Endodermal cell (in vitro differentiated cells): ENCODE measurements at regions not wholly inside any gene's neighbourhood (a gene's known extent, or its start where the extent isn't known, plus 50 kb on each side); places are given as distances from the start of the nearest gene placed in this dataset.

ENCODE experiments used
- DNase-seq: peaks from one replicate; pipeline ENCODE4 v3.0.0-alpha.2; 2017
- H3K27ac ChIP-seq: 2 replicates; pipeline ENCODE4 v1.5.1; 2013; ENCODE audit warnings: mild to moderate bottlenecking, low read depth, low read length, moderate library complexity
- H3K27me3 ChIP-seq: 2 replicates; pipeline ENCODE4 v1.6.1; 2013; ENCODE audit warnings: mild to moderate bottlenecking, low read length, moderate library complexity; ENCODE audit not compliant: insufficient read depth, control insufficient read depth, poor library complexity, severe bottlenecking
- H3K36me3 ChIP-seq: 2 replicates; pipeline ENCODE4 v1.7.0; 2013; ENCODE audit warnings: mild to moderate bottlenecking, low read length, moderate library complexity; ENCODE audit not compliant: control insufficient read depth, insufficient read depth
- H3K4me1 ChIP-seq: one replicate; pipeline ENCODE4 v1.7.0; 2013; ENCODE audit warnings: low read length; ENCODE audit not compliant: control insufficient read depth, insufficient read depth
- H3K4me3 ChIP-seq: 2 replicates; pipeline ENCODE4 v1.5.1; 2013; ENCODE audit warnings: mild to moderate bottlenecking, low read length, moderate library complexity
- H3K9ac ChIP-seq: 2 replicates; pipeline ENCODE4 v1.6.1; 2013; ENCODE audit warnings: mild to moderate bottlenecking, low read length, moderate library complexity; ENCODE audit not compliant: poor library complexity, severe bottlenecking; ENCODE audit errors: extremely low read depth
- H3K9me3 ChIP-seq: 2 replicates; pipeline ENCODE4 v1.6.1; 2013; ENCODE audit warnings: mild to moderate bottlenecking, low read length, moderate library complexity; ENCODE audit not compliant: control insufficient read depth
- H3K27ac Mint-ChIP-seq: 2 replicates; pipeline ENCODE4 v1.8.0; 2020; ENCODE audit warnings: mixed read lengths
- H3K27me3 Mint-ChIP-seq: 2 replicates; pipeline ENCODE4 v1.8.0; 2021; ENCODE audit warnings: mild to moderate bottlenecking, mixed read lengths; ENCODE audit not compliant: insufficient read depth
- H3K36me3 Mint-ChIP-seq: 2 replicates; pipeline ENCODE4 v1.8.0; 2020; ENCODE audit warnings: low read depth, mixed read lengths
- H3K4me1 Mint-ChIP-seq: 2 replicates; pipeline ENCODE4 v1.8.0; 2020; ENCODE audit warnings: mixed read lengths
- H3K4me3 Mint-ChIP-seq: 2 replicates; pipeline ENCODE4 v1.8.0; 2020; ENCODE audit warnings: mild to moderate bottlenecking, moderate library complexity, mixed read lengths
- H3K9me3 Mint-ChIP-seq: 2 replicates; pipeline ENCODE4 v1.8.0; 2020; ENCODE audit warnings: mild to moderate bottlenecking, mixed read lengths
- CTCF ChIP-seq: fragments of 200-600 bp; sonication (generic); conservative IDR thresholded peaks from 2 replicates; pipeline ENCODE4 v1.5.0; 2021; ENCODE audit warnings: antibody characterized with exemption, mild to moderate bottlenecking
- WGBS, 2 experiments: methylation state at CpG; one replicate each; pipeline versions ENCODE4 v1.1.5 to v1.1.7; 2013; ENCODE audit warnings: missing lambda C conversion rate in 2 of 2, mixed read lengths in 1 of 2; ENCODE audit not compliant: insufficient coverage in 1 of 2, insufficient read length in 1 of 2; 5-methylcytosine and 5-hydroxymethylcytosine counted together

GRCh38 chr12:63036216-63036973, 101.4 kb upstream of the PPM1H start:
- no peaks in the 10 kb centered on the region for H3K4me1 ChIP-seq

DNA sequence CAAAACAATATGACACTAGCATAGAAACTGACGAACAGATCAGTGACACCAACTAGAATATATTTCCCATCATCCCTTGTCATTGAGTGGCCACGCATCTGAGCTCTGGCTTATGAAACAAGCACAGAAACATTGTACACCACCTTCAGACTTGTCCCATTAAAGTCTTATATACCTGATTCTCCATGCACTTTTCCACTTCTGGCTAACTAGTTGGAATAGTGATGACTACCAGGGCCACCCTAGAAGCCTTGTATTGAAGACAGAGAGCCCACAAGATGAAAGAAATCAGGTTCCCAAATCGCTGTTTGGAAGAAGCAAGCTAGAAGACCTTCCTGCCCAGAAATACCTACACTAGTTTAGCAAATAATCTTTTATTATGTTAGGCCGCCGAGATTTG, 99.7 kb upstream of the PPM1H start:
- Mint-ChIP-seq H3K4me3 (no peak overlapping the region), H3K36me3 (no peaks in the 10 kb centered on the region)
- WGBS, 2 experiments = 89 to 90% methylated on average over 2 to 5 of the region's 5 CpGs

More at GRCh38 chr12:63036216-63036973, 101.4 kb upstream of the PPM1H start:
- no peaks in the 10 kb centered on the region for H3K36me3 Mint-ChIP-seq
- no peaks in the 10 kb centered on the region for H3K9me3 Mint-ChIP-seq
- no peak for DNase-seq
- no peaks in the 10 kb centered on the region for H3K27me3 Mint-ChIP-seq
- H3K27ac ChIP-seq = no peak overlapping the region
- 88% methylated on average over 1 of the region's 1 CpG; no CpG with 5 or more reads in 1 of the 2 experiments for WGBS, 2 experiments
- no peak overlapping the region for H3K27ac Mint-ChIP-seq
- peaks cover 4% of the 10 kb centered on the region for H3K4me1 Mint-ChIP-seq
- H3K4me3 Mint-ChIP-seq = no peak overlapping the region
- TF ChIP-seq CTCF = no peak
- no peaks in the 10 kb centered on the region for H3K36me3 ChIP-seq
- H3K9me3 ChIP-seq = no peaks in the 10 kb centered on the region
- H3K9ac ChIP-seq = no peak overlapping the region
- no peaks in the 10 kb centered on the region for H3K27me3 ChIP-seq
- no peak overlapping the region for H3K4me3 ChIP-seq

GRCh38 chr12:63029676-63030075, 94.7 kb upstream of the PPM1H start:
- Mint-ChIP-seq H3K27me3 (no peaks in the 10 kb centered on the region), H3K36me3 (no peaks in the 10 kb centered on the region), H3K27ac (no peak overlapping the region), H3K9me3 (peaks cover 13% of the 10 kb centered on the region), H3K4me1 (peaks cover 8% of the 10 kb centered on the region), H3K4me3 (no peak overlapping the region)
- no peak overlapping the region for H3K27ac ChIP-seq
- no peaks in the 10 kb centered on the region for H3K4me1 ChIP-seq
- H3K9ac ChIP-seq = no peak overlapping the region
- H3K4me3 ChIP-seq = no peak overlapping the region
- 92 to 98% methylated on average over 1 to 2 of the region's 2 CpGs for WGBS, 2 experiments
- H3K9me3 ChIP-seq = peaks cover 6% of the 10 kb centered on the region
- no peaks in the 10 kb centered on the region for H3K27me3 ChIP-seq
- no peak for TF ChIP-seq CTCF
- H3K36me3 ChIP-seq = no peaks in the 10 kb centered on the region
- DNase-seq = no peak

More for the DNA sequence above, 99.7 kb upstream of the PPM1H start:
- Histone ChIP-seq H3K36me3 (no peaks in the 10 kb centered on the region), H3K9me3 (peaks cover 2% of the 10 kb centered on the region), H3K4me1 (no peaks in the 10 kb centered on the region), H3K27me3 (no peaks in the 10 kb centered on the region), H3K4me3 (no peak overlapping the region), H3K27ac (no peak overlapping the region), H3K9ac (no peak overlapping the region)
- Mint-ChIP-seq H3K27ac (no peak overlapping the region), H3K4me1 (peaks cover 4% of the 10 kb centered on the region), H3K9me3 (peaks cover 4% of the 10 kb centered on the region), H3K27me3 (no peaks in the 10 kb centered on the region)
- DNase-seq = no peak
- TF ChIP-seq CTCF = no peak
